ENCODE measurements at regions not wholly inside any gene's neighbourhood (a gene's known extent, or its start where the extent isn't known, plus 50 kb on each side); places are given as distances from the start of the nearest gene placed in this dataset.
"Not testable (repeated sequence)": the region's sequence is repeated elsewhere in the genome, so short reads cannot be mapped to it uniquely, and the experiment has no call there.

DNA sequence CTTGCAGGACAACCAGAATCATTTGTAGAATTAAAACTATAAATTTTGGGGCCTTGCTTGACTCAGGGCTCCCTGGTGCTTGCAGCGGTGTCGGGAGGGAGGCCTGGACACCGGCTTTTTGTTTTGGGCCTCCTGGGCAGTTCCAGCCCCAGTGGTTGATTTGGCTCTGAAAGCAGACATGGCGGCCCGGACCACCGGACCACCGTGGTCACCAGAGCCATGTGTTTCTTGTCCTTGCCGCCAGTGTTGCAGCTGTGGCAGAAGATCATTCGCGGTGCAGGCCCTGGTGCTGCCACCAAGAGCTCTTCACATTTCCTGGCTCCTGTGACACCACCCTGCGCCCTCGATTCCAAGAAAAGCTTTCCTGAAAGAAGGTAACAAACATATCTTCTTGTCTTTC is 484.8 kb downstream of the BRINP3 start:
- no peak for DNase-seq (ENCODE audit: low spot score)

DNA sequence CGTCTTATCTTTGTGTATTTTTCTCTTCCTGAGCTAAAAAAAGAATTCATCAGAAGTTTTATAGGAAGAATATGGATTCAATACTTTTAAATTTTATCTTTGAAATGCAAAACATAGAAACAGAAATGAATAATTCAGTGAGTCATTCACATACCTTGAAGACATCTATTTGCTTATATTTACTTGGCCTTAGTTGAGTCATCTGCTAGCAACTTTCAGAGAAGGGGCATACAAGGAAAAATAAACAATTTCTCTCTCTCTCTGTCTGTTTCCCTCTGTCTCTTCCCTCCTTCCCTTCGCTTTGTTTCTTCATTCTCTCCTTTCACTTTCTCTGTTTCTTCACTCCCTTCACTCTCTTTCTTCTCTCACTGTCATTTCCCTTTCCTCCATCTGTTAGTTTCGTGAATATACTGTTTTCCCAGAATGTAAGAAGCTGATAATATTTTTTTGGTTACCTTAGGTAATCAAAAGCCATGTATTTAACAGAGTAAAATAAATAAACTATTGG is 477.2 kb downstream of the BRINP3 start:
- DNase-seq (ENCODE audit: low spot score), result no peak

DNA sequence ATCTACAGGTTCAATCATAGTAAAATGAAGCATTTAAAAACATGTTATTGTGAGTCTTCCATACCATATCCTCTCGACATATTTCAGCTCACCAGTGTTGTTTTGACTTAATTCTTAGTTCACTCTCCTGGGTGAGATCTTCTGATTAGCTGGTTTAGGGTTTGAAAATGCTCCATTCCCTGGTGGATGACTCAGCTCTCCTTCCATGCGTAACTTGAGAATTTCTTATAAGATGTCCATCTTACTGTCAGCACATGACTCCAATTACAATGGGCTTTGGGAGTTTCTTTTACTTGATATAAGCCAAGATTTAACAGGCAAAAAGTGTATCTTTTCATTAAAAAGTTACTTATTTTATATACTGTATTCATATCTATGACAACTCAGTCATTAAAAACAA is 476.5 kb downstream of the BRINP3 start:
- DNase-seq (ENCODE audit: low spot score), result no peak

DNA sequence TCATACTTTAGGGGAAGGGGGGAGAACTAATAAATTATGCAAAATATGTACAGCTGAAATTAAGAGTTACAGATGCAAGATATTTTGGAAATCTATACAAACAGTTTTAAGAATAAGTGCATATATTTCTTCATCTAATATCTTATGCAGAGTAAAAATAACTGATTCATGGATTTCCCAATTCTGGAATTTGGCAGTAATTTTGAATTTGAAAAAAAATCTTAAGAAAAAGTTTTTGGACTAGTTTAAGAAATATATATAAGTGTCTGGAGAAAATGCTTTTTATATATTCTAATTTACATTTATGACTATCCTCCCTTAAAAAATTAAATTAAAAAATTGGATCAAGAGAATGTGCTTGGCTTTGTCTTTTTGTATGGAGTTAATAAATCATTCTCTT is 474.3 kb downstream of the BRINP3 start:
- DNase-seq (ENCODE audit: low spot score), result no peak

DNA sequence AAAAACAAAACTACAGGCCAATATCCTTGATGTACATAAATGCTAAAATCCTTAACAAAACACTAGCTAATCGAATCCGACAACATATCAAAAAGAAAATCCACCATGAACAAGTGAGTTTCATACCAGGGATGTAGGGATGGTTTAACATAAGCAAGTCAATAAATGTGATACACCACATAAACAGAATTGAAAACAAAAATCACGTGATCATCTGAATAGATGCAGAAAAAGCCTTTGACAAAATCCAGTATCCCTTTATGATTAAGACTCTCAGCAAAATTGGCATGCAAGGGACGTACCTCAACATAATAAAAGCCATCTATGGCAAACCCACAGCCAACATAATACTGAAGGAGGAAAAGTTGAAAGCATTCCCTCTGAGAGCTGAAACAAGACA is 466.1 kb downstream of the BRINP3 start:
- no peak for DNase-seq (ENCODE audit: low spot score)

DNA sequence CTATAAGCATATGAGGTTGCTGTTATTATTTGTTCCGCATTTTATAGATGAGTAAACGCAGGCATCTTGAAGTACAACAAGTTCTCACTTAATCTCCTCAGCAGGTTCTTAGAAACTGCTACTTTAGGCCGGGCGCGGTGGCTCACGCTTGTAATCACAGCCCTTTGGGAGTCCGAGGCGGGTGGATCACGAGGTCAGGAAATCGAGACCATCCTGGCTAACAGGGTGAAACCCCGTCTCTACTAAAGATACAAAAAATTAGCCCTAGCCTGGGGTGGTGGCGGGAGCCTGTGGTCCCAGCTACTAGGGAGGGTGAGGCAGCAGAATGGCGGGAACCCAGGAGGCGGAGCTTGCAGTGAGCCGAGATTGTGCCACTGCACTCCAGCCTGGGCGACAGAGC is 458.5 kb downstream of the BRINP3 start:
- DNase-seq (ENCODE audit: low spot score), result not testable (repeated sequence)

DNA sequence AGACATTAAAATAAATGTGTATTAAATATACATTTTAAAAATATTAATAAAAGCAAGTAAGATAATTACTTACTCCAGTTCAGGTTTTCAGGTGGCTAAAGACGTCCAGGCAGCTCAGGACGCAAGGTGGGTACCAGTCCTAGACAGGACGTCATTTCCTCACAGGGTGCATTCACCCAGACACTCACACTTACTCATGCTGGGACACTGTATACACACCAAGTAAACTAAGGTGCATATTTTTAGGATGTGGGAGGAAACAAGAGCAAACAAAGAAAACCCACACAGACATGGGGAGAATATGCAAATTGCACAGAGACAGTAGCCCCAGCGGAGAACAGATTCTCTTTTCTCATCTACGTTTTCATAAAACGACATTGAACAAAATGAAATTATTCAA is 457.9 kb downstream of the BRINP3 start:
- no peak for DNase-seq (ENCODE audit: low spot score)

DNA sequence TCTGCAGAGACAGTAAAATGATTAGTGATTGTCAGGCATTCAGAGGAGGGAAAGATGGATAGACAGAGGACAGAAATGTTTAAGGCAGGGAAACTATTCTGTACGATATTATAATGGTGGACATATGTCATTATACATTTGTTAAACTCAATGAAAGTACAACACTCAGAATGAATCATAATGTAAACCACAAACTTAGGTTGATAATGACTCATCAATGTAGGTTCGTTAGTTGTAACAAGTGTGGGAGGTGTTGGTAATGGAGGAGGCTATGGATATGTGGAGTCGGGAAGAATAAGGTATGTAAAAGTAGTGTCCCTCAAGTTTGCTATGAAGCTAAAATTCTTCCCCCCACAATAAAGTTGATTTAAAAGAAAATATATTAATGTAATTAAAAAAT is 455.0 kb downstream of the BRINP3 start:
- DNase-seq (ENCODE audit: low spot score), result no peak

DNA sequence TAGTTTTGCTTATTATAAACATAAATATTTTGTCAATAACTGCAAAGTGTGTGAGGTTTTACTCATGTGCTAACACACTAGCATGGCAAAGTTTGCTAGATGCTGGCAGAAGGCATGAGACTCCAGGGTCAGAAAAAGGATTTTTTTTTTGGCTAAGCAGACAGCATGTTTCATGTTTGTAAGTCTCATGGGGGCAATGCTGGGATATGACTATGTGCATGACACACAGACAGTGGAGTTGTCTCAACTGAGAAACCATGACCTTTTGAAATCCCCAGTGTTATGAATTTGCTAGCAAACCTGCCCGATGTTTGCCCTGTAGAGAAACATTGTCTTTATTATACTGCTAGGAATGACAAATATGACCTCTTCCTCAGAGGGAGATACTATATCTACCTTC is 448.2 kb downstream of the BRINP3 start:
- no peak for DNase-seq (ENCODE audit: low spot score)

DNA sequence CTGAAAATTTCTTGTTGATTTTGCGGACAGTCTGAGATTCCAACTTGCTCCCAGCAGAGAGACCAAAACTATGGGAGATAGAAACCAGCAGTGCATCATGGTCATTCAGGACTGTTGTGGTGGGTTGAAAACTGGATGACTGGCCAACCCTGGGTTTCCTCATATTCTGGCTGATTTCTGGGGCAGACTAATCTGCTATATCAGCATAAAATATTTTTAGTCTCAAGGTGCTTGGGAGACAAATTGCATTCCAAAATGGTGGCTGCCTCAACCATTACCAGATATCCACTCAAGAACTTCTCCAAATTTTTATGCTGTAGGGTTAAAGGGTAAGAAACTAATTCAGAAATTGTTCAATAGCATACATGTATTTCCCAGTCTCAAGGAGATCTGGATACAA is 434.0 kb downstream of the BRINP3 start:
- DNase-seq (ENCODE audit: low spot score), result no peak

DNA sequence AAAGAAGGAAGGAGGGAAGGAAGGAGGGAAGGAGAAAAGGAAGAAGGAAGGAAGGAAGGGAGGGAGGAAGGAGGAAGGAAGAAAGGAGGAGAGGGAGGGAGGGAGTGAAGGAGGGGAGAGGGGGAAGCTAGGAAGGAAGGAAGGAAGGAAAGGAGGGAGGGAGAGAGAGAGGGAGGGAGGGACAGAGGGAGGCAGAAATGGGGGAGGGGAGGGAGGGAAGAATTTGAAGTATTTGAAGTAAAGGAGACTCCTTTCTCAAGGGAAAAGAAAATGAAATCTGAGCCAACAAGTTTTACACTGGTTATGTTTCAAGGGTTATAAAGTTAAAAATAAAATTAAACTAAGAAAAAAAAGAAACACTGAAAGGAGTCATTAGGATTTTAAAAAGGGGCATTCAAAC is 431.4 kb downstream of the BRINP3 start:
- no peak for DNase-seq (ENCODE audit: low spot score)
